HEK293 (cell line): ENCODE measurements at regions not wholly inside any gene's neighbourhood (a gene's known extent, or its start where the extent isn't known, plus 50 kb on each side); places are given as distances from the start of the nearest gene placed in this dataset.

Experiments used
- IKZF3 ChIP-seq: fragments of 450-650 bp; IDR thresholded peaks from 2 replicates; pipeline ENCODE4 v1.5.0; 2018; ENCODE audit warnings: missing biosample characterization, mild to moderate bottlenecking, missing genetic modification characterization, moderate library complexity
- OSR2 ChIP-seq: fragments of 450-650 bp; formaldehyde crosslinking; IDR thresholded peaks from 2 replicates; pipeline ENCODE4 v1.5.1; 2016; ENCODE audit warnings: missing biosample characterization, missing genetic modification characterization
- ZNF274 ChIP-seq, 2 experiments: fragments of 200-500 bp in 1 of 2; fragments of 450-650 bp in 1 of 2; sonication (Bioruptor generic) in 1 of 2; formaldehyde crosslinking in 1 of 2; IDR thresholded peaks; 2 replicates each; pipeline versions ENCODE4 v1.5.1 to v1.6.1; 2014 to 2016; ENCODE audit warnings: borderline replicate concordance in 1 of 2, inconsistent platforms in 1 of 2, low read length in 1 of 2, missing biosample characterization in 1 of 2, missing genetic modification characterization in 1 of 2
- ZNF292 ChIP-seq: fragments of 450-650 bp; formaldehyde crosslinking; IDR thresholded peaks from 2 replicates; pipeline ENCODE4 v1.5.1; 2016; ENCODE audit warnings: low read depth, missing biosample characterization, missing genetic modification characterization, borderline replicate concordance
- ZNF777 ChIP-seq: fragments of 450-650 bp; formaldehyde crosslinking; IDR thresholded peaks from 2 replicates; pipeline ENCODE4 v1.5.1; 2017; ENCODE audit warnings: missing biosample characterization, missing genetic modification characterization, borderline replicate concordance
- ZNF792 ChIP-seq: fragments of 450-650 bp; formaldehyde crosslinking; IDR thresholded peaks from 2 replicates; pipeline ENCODE4 v1.5.1; 2016; ENCODE audit warnings: missing biosample characterization, missing genetic modification characterization
- TF ChIP-seq, protein P1 (sequence below): fragments of 450-650 bp; formaldehyde crosslinking; IDR thresholded peaks from 2 replicates; pipeline ENCODE4 v1.5.1; 2016; ENCODE audit warnings: missing biosample characterization, missing genetic modification characterization
- TF ChIP-seq, protein P2 (sequence below): IDR thresholded peaks from 2 replicates; pipeline ENCODE4 v1.6.1; 2011; ENCODE audit warnings: mild to moderate bottlenecking, low read depth, low read length, borderline replicate concordance
- TF ChIP-seq, protein P3 (sequence below): fragments of 450-650 bp; formaldehyde crosslinking; IDR thresholded peaks from 2 replicates; pipeline ENCODE4 v1.5.1; 2016; ENCODE audit warnings: missing biosample characterization, missing genetic modification characterization

DNA sequence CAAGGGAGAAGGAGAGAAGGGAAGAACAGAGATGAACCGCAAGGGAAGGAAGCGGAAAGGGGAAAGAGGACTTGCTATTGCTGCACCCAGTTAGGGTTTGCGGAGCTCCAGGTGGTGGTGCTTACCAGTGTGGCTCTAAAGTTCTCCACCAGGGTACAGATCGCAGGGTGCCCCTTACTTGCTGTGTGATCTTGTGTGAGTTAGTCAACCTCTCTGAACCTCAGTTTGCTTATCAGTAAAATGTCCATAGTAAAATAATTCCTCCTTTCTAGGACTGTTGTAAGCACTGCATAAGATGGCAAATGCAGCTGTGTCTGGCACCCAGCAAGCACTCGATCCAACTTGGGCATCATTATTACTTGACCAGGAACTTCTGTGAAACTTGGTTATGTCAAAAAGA, 230.7 kb upstream of the CDH5 start:
- TF ChIP-seq ZNF292 (tag by site-specific recombination) (no peak), IKZF3 (tag by site-specific recombination) (no peak), ZNF274 (IDR thresholded peaks at IDR 0.05; ENCODE audit: low read length) (no peak), ZNF274 (tag by site-specific recombination; IDR thresholded peaks at IDR 0.05; ENCODE audit: borderline replicate concordance) (no peak), ZNF777 (no peak), ZNF792 (tag by site-specific recombination) (no peak), OSR2 (no peak)
- TF ChIP-seq, protein P1, sequence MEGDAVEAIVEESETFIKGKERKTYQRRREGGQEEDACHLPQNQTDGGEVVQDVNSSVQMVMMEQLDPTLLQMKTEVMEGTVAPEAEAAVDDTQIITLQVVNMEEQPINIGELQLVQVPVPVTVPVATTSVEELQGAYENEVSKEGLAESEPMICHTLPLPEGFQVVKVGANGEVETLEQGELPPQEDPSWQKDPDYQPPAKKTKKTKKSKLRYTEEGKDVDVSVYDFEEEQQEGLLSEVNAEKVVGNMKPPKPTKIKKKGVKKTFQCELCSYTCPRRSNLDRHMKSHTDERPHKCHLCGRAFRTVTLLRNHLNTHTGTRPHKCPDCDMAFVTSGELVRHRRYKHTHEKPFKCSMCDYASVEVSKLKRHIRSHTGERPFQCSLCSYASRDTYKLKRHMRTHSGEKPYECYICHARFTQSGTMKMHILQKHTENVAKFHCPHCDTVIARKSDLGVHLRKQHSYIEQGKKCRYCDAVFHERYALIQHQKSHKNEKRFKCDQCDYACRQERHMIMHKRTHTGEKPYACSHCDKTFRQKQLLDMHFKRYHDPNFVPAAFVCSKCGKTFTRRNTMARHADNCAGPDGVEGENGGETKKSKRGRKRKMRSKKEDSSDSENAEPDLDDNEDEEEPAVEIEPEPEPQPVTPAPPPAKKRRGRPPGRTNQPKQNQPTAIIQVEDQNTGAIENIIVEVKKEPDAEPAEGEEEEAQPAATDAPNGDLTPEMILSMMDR = no peak
- TF ChIP-seq, protein P2, sequence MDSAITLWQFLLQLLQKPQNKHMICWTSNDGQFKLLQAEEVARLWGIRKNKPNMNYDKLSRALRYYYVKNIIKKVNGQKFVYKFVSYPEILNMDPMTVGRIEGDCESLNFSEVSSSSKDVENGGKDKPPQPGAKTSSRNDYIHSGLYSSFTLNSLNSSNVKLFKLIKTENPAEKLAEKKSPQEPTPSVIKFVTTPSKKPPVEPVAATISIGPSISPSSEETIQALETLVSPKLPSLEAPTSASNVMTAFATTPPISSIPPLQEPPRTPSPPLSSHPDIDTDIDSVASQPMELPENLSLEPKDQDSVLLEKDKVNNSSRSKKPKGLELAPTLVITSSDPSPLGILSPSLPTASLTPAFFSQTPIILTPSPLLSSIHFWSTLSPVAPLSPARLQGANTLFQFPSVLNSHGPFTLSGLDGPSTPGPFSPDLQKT = no peak
- TF ChIP-seq, protein P3, sequence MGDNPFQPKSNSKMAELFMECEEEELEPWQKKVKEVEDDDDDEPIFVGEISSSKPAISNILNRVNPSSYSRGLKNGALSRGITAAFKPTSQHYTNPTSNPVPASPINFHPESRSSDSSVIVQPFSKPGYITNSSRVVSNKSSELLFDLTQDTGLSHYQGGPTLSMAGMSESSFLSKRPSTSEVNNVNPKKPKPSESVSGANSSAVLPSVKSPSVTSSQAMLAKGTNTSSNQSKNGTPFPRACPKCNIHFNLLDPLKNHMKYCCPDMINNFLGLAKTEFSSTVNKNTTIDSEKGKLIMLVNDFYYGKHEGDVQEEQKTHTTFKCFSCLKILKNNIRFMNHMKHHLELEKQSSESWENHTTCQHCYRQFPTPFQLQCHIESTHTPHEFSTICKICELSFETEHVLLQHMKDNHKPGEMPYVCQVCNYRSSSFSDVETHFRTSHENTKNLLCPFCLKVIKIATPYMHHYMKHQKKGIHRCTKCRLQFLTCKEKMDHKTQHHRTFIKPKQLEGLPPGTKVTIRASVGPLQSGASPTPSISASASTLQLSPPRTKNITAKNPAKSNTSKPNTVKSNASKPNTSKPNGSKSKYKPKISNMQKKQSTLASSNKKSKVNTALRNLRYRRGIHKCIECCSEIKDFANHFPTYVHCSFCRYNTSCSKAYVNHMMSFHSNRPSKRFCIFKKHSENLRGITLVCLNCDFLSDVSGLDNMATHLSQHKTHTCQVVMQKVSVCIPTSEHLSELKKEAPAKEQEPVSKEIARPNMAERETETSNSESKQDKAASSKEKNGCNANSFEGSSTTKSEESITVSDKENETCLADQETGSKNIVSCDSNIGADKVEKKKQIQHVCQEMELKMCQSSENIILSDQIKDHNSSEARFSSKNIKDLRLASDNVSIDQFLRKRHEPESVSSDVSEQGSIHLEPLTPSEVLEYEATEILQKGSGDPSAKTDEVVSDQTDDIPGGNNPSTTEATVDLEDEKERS (tag by site-specific recombination) = no peak
